AG04449 (cell line): ENCODE measurements at regions not wholly inside any gene's neighbourhood (a gene's known extent, or its start where the extent isn't known, plus 50 kb on each side); places are given as distances from the start of the nearest gene placed in this dataset.

Experiments
- CTCF ChIA-PET: fragments of 350-600 bp; formaldehyde crosslinking; extraction: SDS; loops from one replicate; lab custom pipeline; 2021; ENCODE audit warnings: antibody characterized with exemption; lab: Yijun Ruan, JAX
- POLR2A ChIA-PET: fragments of 400-600, 350-600 bp; formaldehyde crosslinking; extraction: SDS; loops from one replicate; lab custom pipeline; 2020; ENCODE audit warnings: antibody characterized with exemption, inconsistent platforms; lab: Yijun Ruan, JAX
- DNase-seq: peaks from one replicate; pipeline ENCODE4 v3.0.0-alpha.2; 2010; ENCODE audit warnings: low read depth, low spot score
- H3K4me3 ChIP-seq: 2 replicates; pipeline ENCODE4 v1.5.1; 2011; ENCODE audit warnings: low read depth, mild to moderate bottlenecking, control low read depth, low read length
- TF ChIP-seq, protein P1 (sequence below): IDR thresholded peaks from one replicate; pipeline ENCODE4 v1.5.1; 2011; ENCODE audit warnings: mild to moderate bottlenecking, moderate library complexity, low read length, control low read depth, inconsistent platforms; ENCODE audit not compliant: insufficient read depth; ENCODE audit errors: missing control alignments

DNA sequence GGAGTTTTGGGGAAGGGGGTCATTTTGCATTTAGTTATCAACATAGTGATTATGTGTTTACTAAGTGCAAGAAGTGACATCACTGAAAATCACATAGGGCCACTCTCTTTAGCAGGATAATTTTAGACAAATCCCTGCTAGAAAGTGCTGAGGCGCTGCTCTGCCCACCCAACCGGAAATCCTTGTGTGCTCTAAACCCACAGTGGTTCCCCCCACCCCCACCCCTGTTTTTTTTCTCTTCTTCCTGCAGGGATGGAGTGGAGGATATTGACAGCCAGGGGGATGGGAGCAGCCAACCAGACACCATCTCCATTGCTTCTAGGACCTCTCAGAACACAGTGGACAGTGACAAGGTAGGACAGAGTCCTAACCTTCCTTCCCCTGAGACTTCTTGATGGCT is 234.2 kb upstream of the UMPS start:
- TF ChIP-seq, protein P1, sequence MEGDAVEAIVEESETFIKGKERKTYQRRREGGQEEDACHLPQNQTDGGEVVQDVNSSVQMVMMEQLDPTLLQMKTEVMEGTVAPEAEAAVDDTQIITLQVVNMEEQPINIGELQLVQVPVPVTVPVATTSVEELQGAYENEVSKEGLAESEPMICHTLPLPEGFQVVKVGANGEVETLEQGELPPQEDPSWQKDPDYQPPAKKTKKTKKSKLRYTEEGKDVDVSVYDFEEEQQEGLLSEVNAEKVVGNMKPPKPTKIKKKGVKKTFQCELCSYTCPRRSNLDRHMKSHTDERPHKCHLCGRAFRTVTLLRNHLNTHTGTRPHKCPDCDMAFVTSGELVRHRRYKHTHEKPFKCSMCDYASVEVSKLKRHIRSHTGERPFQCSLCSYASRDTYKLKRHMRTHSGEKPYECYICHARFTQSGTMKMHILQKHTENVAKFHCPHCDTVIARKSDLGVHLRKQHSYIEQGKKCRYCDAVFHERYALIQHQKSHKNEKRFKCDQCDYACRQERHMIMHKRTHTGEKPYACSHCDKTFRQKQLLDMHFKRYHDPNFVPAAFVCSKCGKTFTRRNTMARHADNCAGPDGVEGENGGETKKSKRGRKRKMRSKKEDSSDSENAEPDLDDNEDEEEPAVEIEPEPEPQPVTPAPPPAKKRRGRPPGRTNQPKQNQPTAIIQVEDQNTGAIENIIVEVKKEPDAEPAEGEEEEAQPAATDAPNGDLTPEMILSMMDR: no peak
- ChIA-PET POLR2A (no interaction called here), CTCF (interaction anchor here (1.0 kb wide), 1 partner anchor 64 kb away, joined by 3 read pairs; no protein-coding TSS in a partner anchor)
- DNase-seq: no peak
- H3K4me3 ChIP-seq: no peak overlapping the region

DNA sequence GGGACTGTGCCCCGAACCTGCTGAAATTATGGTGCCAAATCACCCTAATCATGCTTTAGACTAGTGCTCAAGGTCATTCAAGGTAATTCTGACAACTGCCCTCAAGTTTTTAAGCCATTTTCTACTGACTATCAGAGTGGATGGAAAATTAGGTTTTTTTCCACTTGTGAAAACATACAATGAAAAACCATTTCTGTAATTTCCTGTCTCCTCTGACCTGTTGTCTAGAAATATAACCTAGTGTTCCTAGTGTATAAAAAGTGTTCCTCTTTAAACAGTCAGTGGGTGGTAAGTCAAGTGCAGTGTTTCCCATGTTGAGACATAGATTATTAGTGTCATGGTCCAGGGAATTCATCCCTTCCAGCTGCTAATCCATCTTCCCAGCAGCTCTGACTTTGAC is 232.8 kb upstream of the UMPS start:
- TF ChIP-seq, protein P1: no peak
- ChIA-PET CTCF (interaction anchor here (0.8 to 3.5 kb wide), 2 partner anchors 18 to 53 kb away, joined by 3 to 19 read pairs; no protein-coding TSS in a partner anchor), POLR2A (no interaction called here)
- DNase-seq: no peak
- H3K4me3 ChIP-seq: no peak overlapping the region

DNA sequence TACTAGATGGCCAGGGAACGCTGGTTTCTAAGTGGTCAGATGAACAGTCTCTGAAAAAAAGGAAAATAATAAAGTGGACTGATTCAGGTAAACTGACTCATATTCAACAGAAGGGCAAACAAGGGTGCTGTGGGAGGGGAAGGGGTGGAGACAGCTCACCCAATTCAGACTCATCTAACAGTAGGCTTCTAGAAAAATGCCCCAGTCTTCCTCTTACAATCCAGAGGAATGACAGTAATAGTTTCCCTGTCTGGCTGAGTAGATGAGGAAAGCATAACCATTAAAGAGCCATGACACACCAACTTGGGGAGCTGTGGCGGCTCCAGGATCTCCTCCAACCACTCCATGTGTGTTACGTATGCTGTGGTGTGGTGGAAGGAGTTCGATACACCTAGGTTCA is 231.4 kb upstream of the UMPS start:
- ChIA-PET CTCF (interaction anchor here (2.9 to 3.5 kb wide), 2 partner anchors 51 to 62 kb away, joined by 9 to 19 read pairs; no protein-coding TSS in a partner anchor), POLR2A (no interaction called here)
- no peak for DNase-seq
- TF ChIP-seq, protein P1: no peak
- no peak overlapping the region for H3K4me3 ChIP-seq

DNA sequence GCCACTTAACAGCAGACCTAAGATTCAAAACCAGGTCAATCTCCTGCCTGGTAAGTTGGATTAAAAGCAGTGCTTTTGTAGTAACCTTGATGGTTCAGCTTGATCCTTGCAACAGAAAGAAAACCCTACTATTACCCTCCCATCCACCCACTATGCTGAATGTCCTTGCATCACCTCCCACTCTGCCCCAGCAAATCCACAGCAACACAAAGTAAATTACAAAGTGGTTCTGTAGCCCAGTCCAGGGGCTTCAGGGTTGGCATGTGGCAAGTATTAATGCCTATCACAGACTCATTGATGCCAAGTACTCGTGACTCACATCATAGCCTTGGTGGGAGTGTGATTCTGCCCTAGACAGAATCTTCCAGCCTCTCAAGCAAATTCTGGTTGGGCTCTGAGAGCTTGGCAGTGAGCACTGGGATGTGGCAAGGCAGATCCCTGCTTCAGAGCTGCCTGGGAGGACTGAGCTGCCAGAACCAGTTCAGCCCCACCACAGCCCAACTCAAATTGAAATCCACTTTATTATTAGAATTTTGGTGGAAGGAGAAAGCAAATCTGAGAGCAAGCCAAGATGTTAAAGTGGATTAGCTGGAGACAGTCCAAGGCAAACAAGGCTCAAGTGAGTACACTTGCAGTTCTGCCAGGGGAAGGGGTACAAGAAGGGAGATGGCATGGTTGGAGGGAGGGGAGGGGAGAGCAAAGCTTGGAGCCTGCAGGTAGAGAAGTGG is 225.8 kb upstream of the UMPS start:
- TF ChIP-seq, protein P1: no peak
- ChIA-PET CTCF (interaction anchor here (2.9 to 3.4 kb wide), 2 partner anchors 13 to 56 kb away, joined by 14 to 19 read pairs; no protein-coding TSS in a partner anchor), POLR2A (no interaction called here)
- DNase-seq: peak; percentile 65
- no peak overlapping the region for H3K4me3 ChIP-seq

DNA sequence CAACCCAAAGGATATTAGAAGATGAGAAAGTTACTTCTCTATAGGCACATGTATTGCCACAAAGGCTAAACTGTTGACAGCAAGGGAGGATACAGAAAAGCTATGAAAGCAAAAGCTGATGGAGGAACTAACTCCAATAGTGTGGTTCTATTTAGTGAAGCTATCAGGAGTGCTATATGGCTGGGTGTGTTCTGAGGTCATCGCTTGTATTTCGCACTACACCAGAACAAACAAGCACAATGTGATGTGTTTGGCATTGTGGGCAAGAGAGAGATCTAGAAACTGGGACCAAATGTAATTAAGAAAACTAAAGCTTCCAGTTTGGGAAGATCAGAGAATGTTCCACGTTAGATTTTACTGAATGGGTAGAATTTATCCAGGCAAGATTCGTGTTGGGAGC is 220.4 kb upstream of the UMPS start:
- no peak overlapping the region for H3K4me3 ChIP-seq
- TF ChIP-seq, protein P1: no peak
- CTCF ChIA-PET: interaction anchor here (1.2 kb wide), 2 partner anchors 14 to 49 kb away, joined by 3 read pairs; no protein-coding TSS in a partner anchor
- POLR2A ChIA-PET: no interaction called here
- no peak for DNase-seq

DNA sequence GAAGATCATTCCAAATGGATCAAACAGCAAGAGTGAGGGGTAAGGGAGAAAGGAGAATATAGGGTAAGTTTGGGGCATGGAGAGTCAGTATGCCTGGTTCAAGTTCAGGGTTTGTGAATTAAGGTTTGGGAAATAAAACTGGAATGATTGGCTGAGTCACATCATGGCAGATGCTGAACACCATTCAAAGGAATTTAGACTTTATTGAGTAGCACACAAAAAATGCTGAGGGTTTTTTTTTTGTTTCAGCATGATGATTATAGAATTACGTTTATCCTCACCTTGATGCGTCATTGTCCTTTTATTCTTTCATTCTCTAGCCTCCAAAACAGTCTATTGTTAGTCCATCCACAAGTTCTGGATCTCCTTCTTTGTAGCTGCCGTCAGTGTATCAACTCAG is 220.0 kb upstream of the UMPS start:
- no peak for DNase-seq
- ChIA-PET POLR2A (no interaction called here), CTCF (interaction anchor here (1.2 kb wide), 2 partner anchors 14 to 49 kb away, joined by 3 read pairs; no protein-coding TSS in a partner anchor)
- TF ChIP-seq, protein P1: no peak
- H3K4me3 ChIP-seq: no peak overlapping the region
